GM18519 (cell line): ENCODE measurements at regions not wholly inside any gene's neighbourhood (a gene's known extent, or its start where the extent isn't known, plus 50 kb on each side); places are given as distances from the start of the nearest gene placed in this dataset.
"Not testable (repeated sequence)": the region's sequence is repeated elsewhere in the genome, so short reads cannot be mapped to it uniquely, and the experiment has no call there.

Experiments
- ATAC-seq: cut with Tn5 transposase; IDR thresholded peaks from one replicate; pipeline ENCODE4 v1.9.1; 2021; ENCODE audit warnings: mild to moderate bottlenecking, moderate library complexity; ENCODE audit not compliant: unreplicated experiment, low FRiP score

DNA sequence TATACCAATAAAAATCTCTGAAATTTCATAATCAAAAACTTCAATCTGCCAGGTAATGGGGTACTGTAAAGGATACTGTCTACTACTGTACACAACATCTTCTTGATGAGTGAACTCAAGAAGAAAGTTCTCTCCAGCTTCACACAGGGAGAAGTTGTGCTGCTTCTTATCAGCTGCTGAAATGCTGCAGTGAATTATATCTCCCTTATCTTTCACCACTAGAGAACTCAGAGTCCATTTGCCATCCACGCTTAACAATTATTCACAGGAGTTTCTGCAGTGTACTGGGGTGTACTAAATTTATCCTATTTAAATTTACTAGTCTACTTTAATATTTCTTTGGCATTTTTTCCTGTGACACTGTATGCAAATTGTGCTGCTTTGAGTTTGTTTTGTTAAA lies 384.8 kb downstream of the TFAP2B start:
- no peak for ATAC-seq

DNA sequence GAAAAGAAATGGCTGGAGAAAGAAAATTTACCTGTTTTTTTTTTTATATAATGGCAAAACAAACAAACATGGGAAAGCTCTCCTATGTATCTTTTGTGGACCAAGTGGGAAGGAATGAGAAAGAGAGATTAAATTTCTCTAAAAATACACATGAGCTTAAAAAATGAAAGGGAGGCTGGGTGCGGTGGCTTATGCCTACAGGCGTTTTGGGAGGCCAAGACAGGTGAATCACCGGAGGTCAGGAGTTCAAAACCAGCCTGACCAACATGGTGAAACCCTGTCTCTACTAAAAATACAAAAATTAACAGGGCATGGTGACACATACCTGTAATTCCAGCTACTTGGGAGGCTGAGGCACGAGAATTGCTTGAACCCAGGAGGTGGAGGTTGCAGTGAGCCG lies 388.0 kb downstream of the TFAP2B start:
- ATAC-seq = not testable (repeated sequence)

DNA sequence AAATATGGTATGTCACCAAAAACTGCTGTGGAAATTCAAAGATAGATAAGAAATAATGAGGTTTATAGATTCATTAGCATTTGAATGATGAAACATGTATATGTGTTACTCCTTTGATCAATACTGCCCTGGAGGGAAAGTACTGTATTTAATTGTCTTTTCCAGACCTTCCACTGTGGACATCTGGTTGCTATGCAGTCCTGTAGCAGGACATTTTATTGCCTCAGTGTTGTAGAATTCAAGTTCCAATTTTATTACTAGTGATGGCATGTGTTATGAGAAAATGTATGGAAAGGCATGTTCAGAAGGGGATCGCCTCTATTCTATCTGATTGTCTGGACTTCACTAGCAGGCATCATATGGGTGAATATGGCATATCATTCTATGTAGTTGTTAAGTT lies 391.0 kb downstream of the TFAP2B start:
- no peak for ATAC-seq

DNA sequence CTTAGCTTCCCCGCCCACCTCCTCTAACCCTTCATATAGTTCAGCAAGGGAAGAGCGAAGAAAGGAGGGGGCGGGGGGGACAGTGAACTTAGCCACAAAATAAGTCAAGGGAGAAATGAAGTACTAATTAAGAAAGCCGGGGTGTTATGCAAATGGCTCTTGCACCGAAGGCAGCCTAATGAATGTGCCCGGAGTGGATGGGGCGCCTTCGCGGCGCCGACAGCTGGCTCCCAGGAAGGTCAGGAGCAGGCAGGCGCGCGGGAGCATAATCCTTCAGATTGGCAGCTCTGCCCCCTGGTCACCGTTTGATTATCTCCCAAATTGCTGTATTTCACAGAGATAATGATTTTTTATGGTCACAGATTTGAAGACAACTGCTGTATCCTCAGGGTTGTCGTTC lies 395.1 kb downstream of the TFAP2B start:
- no peak for ATAC-seq

DNA sequence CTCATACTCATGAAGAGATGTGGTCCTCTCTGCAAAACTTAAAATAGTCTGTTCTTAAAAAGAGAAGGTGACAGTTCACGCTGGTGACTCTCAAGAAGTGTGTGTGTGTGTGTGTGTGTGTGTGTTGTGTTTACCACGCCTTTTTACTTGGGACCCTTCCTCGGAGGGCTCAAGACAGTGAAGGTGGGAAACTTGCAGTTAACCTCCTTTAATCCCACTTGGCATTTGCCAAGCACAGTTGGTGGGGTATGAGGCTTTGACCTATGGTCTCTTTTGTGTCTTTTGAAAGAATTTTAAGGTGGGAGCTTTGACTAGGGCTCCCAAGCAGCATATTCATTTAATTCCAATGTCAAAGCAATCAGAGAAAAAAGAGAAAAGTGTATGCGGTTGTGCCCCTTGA lies 395.8 kb downstream of the TFAP2B start:
- ATAC-seq = no peak

DNA sequence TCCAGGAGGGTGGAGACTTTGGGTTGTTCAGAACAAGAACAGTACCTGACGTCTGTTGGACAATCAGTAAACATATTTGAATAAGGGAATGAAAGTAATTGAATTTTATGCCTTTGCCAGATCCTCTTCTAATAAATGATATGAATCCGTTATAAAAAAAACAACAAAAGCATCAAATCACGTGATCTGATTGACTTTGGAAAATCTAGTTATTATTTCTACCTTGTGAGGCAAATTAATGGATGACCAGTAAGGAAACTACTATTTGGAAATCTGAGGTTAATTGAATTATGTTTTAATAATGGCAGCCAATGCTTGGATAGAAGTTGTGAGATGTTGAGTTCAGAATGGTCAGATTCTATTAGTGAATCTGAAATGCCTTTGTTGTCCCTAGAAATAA lies 399.5 kb downstream of the TFAP2B start:
- no peak for ATAC-seq

DNA sequence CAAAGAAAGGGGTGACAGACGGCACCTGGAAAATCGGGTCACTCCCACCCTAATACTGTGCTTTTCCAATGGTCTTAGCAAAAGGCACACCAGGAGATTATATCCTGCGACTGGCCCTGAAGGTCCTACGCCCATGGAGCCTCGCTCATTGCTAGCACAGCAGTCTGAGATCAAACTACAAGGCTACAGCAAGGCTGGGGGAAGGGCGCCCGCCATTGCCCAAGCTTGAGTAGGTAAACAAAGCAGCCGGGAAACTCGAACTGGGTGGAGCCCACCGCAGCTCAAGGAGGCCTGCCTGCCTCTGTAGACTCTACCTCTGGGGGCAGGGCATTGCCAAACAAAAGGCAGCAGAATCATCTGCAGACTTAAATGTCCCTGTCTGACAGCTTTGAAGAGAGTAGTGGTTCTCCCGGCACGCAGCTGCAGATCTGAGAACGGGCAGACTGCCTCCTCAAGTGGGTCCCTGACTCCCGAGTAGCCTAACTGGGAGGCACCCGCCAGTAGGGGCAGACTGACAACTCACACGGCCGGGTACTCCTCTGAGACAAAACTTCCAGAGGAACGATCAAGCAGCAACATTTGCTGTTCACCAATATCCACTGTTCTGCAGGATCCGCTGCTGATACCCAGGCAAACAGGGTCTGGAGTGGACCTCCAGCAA lies 406.0 kb downstream of the TFAP2B start:
- not testable (repeated sequence) for ATAC-seq

DNA sequence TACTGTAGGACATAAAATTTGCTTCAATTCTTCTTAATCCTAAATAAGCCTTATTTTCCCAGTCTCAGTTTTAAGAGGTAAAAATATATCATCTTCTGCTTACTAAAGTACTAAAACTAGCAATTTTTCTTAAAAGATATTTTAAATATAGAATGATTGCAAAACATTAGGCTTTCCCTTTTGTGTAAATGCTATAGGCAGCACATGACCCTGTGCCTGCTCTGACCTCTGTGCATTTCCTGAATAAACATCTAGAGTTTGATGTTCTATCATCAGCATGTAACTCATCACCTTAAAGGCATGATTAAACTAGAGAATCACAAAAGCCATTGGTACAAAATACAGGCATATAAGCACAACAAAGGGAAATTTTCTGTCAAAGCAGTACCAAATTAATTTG lies 422.7 kb downstream of the TFAP2B start:
- ATAC-seq = no peak

DNA sequence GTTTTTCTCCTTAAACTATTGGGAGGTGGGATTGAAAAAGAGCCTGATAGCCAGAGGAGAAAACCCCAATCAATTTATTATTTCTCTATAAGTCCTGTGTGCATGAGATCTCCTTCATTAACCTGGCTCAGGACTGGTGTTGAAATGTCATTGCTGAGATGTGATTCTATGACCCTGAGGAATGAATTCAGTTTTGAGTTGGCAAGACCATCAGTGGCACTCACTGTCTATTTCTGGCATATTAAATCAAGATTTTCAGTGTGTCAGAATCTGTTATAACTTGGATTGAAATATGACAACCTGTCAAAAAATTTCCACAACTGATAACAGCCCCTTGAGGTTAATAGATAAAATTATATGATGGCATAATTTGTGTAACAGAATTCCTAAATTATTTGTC lies 431.1 kb downstream of the TFAP2B start:
- ATAC-seq = no peak

DNA sequence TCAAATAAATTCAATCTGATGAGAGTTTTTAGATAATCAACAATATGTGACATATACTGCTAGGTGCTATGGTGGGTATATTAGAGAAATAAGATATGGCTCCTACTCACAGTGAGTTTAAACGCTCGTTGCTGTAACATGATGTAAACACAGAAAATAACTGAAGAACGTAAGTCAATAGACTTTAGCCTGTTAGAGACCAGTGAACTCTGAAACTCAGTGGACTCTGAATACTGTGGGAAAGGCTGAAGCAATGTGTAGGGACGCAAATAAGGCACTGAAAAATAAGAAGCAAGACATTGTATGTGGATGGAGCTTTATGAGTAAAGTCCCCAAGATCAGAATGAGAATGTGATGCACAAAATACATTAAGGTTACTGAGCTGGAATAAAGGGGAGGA lies 431.6 kb downstream of the TFAP2B start:
- no peak for ATAC-seq

DNA sequence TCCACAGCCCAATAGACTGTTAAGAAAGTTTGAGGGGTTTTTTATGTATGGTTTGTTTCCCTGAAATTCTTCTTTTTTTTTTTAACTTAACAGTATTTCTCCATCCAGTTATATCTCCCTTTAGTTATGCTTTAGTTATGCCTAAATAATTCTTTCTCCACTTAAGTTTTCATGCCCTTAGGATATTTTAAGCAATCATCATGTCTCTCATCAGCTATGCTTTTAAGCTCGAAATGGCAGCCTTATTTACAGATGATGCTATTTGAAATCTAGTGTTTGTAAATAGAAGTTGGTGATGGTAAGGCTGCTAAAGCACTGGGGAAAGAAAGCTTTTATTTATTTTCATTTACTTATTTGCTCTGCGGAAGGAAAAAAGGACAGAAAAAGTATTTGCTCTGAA lies 439.3 kb downstream of the TFAP2B start:
- no peak for ATAC-seq

DNA sequence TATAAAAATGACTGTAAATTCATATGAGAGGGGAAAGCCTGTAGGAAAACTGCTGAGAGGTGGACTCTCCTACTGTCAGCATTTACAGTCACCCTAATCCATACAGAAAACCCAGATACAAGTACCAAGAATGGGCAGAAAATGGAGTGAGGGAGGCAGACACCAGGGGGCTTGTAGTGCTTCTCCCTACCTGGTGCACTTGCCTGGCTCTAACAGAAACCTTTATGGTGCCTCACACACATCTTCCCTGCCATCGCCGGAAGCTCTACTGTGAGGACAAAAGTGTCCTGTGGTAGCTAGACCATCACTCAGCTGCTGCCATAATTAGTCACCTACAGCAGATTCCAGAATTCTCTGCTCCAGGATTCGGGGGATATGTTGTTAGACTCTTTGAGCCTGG lies 441.3 kb downstream of the TFAP2B start:
- ATAC-seq = no peak

DNA sequence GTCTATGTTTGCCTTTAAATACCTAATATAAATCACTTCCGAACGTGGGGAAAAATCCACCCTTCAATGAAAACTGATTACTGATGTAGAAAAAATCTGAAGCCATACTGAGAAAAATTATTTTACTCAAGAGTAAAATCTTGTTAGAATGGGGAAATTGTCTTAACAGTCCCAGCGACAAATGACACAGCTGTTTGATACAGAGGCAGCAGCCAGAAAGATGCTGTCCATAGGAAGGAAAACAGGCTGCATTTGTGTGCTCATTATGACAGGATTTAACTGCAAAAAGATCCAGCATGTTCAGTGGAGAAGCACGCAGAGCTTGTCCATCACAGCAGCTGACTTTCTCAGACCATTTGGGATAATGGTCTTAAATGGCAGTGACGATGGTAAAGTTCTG lies 443.0 kb downstream of the TFAP2B start:
- no peak for ATAC-seq

DNA sequence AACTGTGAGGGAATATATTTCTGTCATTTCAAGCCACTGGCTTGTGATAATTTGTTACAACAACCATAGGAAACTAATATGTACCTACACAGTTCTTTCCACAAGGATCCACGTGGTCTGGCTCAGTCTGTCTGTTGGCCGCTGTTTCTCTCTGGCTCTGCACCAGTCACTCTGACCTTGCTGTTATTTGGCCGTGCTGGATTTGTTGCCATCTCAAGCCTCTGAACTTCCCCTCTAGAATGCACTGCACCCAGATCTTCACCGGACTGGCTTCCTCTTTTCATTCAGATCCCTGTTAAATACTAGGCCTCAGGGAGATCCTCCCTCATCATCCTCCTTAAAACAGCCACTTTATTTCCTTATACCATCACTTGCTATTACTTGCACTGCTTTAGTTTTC lies 446.8 kb downstream of the TFAP2B start:
- no peak for ATAC-seq

DNA sequence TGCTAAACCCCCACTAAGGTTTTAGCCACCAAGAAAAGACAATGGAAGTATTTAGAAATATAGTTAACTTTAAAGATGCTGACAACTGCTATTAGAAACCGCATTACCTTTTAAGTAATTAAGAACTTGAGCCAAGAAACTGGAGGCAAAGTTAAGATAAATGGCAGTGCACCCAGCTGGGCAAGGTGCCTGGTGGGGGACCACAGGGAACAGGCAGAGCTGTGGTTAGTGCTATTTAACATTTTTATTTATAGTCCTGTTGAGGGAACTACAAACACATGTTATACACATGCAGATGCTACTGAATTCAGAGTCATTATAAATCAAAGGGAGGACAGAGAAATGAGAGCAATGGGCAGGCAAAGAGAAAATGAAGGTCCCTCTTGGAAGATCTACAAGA lies 447.9 kb downstream of the TFAP2B start:
- ATAC-seq = no peak

DNA sequence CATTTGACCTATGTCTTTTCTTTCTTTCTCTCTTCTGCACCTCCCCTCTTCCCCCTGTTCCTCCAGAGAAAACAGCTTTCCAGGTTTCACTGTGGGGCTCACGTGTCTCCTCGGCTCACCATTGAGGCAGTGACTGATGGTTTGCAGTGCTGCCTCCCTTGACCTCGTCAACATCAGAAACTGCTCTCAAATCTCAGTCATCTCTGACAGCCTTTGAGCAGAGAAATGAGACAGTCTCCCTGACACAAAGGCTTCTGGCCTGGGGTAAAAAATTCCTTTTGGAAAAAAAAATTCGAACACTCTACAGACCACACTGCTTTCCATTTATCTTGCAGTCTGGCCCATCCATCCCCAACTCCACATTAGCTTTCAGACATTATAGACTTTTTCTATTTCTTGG lies 450.0 kb downstream of the TFAP2B start:
- ATAC-seq = no peak

DNA sequence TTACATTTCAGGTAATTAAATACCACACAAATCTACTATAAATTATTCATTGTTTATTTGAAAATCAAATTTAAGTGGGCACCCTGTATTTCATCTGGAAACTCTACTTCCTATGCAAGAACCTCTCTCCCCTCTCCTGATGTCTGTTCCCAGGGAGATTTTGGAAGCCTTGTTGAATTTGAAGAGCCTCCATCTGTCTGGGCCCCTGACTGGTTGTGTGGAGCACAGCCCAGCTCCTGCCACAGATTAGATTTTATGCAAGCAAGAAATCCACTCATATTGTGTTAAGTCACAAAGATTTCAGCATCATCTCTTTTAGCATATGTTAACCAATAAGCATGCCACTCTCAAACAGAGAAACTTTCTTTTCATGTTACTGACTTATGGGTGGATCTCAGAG lies 451.2 kb downstream of the TFAP2B start:
- ATAC-seq = no peak

DNA sequence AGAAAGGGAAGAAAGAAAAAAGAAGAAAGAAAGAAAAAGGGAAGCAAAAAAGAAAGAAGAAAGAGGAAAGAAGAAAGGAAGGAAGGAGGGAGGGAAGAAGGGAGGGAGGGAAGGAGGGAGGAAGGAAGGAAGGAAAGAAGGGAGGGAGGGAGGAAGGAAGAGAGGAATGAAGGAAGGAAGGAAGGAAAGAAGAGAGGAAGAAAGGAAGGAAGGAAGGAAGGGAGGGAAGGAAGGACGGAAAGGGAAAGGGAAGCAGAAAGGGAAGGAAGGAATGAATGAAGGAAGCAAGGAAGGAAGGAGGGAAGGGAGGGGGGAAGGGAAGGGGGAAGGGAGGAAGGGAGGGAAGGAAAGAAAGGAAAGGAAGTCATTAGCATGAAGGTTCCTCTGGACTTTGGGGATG lies 452.9 kb downstream of the TFAP2B start:
- no peak for ATAC-seq

DNA sequence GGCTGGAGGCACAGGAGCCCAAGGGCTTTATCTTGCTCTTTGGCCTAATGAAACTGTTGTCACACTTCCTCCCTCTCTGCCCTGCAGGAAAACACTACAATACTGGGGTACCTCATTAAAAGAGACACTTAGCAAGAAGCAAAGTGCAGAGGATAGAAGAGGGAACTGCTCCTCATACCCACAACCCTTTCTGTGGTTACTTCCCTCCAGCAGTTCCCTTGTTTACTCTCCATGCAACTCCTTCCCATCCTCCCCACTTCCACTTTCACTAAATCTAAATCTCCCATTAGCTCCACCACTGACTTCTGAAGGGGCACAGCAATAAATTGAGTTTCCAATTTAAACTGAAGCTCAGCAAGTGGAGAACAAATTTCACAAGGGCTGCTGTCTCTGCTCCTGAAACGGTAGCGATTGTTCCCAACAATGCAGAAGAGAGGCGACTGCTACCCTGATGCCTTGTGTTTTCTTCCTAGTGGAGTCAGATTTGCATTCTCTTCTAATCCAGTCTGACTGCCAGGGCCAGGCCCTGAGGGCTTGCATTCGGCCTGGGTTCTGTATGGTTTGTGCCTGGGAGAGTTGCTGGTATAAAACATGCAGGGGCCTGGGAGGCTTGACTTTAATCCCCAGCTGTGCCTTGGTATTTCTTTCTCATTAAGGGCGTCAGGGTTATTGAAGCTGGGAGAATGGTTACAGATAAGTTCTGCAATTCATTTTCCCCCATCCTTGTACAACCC lies 454.7 kb downstream of the TFAP2B start:
- no peak for ATAC-seq

DNA sequence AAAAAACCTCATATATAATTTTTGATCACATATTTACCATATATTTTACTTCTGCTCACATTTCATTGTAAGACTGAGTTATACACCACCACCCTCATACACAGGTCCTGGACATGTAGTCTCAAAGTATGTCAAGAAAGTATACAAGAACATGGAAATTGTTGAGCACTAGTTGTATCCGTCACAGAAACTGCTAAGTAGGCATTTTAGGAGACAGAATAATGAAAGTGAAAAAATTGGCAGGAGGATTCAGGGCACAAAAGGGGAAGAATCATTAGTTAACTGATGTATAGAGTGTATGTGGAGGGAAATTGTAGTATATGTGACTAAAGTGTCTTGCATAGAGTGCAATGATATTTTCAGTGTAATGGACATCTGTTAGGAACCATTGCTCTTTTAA lies 458.8 kb downstream of the TFAP2B start:
- no peak for ATAC-seq

DNA sequence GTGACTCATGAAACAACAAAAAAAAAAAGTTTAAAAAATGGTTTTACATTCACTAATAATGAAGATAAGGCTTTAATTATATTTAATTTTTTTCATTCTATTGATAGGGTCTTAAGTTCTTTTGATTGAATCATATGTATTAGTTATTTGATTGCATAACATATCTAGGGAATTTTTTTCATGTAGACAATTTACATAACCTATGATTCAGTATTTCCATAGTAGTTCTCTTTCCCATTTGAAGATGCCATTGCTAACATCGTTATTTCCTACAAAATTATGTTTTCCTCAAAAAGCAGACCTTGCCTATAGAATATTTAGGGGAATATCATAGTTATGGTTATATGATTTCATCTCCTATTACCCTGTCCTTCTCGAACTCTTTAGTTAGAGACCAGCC lies 463.4 kb downstream of the TFAP2B start:
- ATAC-seq = no peak

DNA sequence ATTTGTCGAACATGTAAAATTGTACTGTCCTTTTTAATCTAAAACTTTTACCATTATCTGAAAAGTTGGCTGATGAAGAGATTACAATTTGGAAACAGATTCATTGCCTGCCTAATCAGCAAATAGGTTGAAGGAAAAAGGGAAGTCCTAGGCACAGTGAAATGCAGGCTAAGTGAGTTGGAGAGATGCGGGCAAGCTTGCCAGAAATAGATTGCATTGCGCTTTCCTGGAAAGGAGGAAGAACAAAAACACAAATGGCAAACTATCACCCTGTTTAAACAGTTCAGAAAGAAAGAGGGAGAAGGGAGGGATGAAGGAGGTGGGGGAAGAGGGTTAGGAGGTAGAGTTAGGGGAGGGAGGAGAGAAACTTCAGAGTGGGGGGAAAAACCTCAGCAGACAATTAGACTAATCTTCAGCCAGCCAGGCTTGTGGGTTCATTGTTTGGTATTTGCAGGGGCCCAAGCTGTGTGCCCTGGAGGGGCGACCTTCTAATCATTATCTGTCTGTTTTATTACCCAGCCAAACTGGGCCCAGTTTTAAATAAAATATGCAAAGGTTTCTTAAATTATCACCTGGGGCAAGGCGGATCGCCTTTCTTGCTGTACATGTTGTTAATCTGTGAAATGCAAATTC lies 465.2 kb downstream of the TFAP2B start:
- no peak for ATAC-seq
